HepG2 (cell line): ENCODE measurements at regions not wholly inside any gene's neighbourhood (a gene's known extent, or its start where the extent isn't known, plus 50 kb on each side); places are given as distances from the start of the nearest gene placed in this dataset.

Experiments used
- AGO1 ChIP-seq: fragments of 200-400 bp; formaldehyde crosslinking; IDR thresholded peaks from 2 replicates; pipeline ENCODE4 v1.6.1; 2017; ENCODE audit warnings: mild to moderate bottlenecking, low read depth, low read length, moderate library complexity; ENCODE audit not compliant: poor library complexity, severe bottlenecking
- BHLHE40 ChIP-seq: IDR thresholded peaks from 2 replicates; pipeline ENCODE4 v1.6.1; 2011; ENCODE audit warnings: low read length, improper control_type of control experiment
- CEBPB ChIP-seq: IDR thresholded peaks from 2 replicates; pipeline ENCODE4 v1.6.1; 2011; ENCODE audit warnings: low read depth, low read length, improper control_type of control experiment, borderline replicate concordance
- FOXJ3 ChIP-seq: sonication (generic); formaldehyde crosslinking; IDR thresholded peaks from 2 replicates; pipeline ENCODE4 v1.4.0; 2020; ENCODE audit warnings: missing genetic modification reagents, mild to moderate bottlenecking, borderline replicate concordance
- HIVEP1 ChIP-seq: sonication (generic); formaldehyde crosslinking; IDR thresholded peaks from 2 replicates; pipeline ENCODE4 v1.4.0; 2020; ENCODE audit warnings: mild to moderate bottlenecking, missing genetic modification reagents
- HMGA1 ChIP-seq: sonication (generic); formaldehyde crosslinking; conservative IDR thresholded peaks from 2 replicates; pipeline ENCODE4 v1.4.0; 2020; ENCODE audit warnings: missing genetic modification reagents
- HNRNPL ChIP-seq: fragments of 200-400 bp; formaldehyde crosslinking; IDR thresholded peaks from 2 replicates; pipeline ENCODE4 v1.6.1; 2017; ENCODE audit warnings: mild to moderate bottlenecking, low read depth, low read length
- MAFG ChIP-seq: sonication (generic); formaldehyde crosslinking; IDR thresholded peaks from 2 replicates; pipeline ENCODE4 v1.5.1; 2020; ENCODE audit warnings: mild to moderate bottlenecking, missing genetic modification reagents
- MED8 ChIP-seq: sonication (generic); formaldehyde crosslinking; IDR thresholded peaks from 2 replicates; pipeline ENCODE4 v1.8.1; 2023; ENCODE audit warnings: mild to moderate bottlenecking, missing genetic modification reagents; ENCODE audit not compliant: insufficient replicate concordance
- NR3C1 ChIP-seq: sonication (generic); formaldehyde crosslinking; IDR thresholded peaks from 2 replicates; pipeline ENCODE4 v1.4.0; 2020; ENCODE audit warnings: missing genetic modification reagents
- TMF1 ChIP-seq: sonication (generic); formaldehyde crosslinking; IDR thresholded peaks from 2 replicates; pipeline ENCODE4 v1.8.1; 2022; ENCODE audit warnings: low read depth, missing genetic modification reagents
- ZBTB1 ChIP-seq: sonication (generic); formaldehyde crosslinking; IDR thresholded peaks from 2 replicates; pipeline ENCODE4 v1.4.0; 2020; ENCODE audit warnings: missing genetic modification reagents, borderline replicate concordance
- ZNF225 ChIP-seq: sonication (generic); formaldehyde crosslinking; IDR thresholded peaks from 2 replicates; pipeline ENCODE4 v1.4.0; 2020; ENCODE audit warnings: mild to moderate bottlenecking, missing genetic modification reagents
- ZNF331 ChIP-seq: sonication (generic); formaldehyde crosslinking; IDR thresholded peaks from 2 replicates; pipeline ENCODE4 v1.4.0; 2020; ENCODE audit warnings: missing genetic modification reagents
- ZNF720 ChIP-seq: sonication (generic); formaldehyde crosslinking; IDR thresholded peaks from 2 replicates; pipeline ENCODE4 v1.4.0; 2020; ENCODE audit warnings: missing genetic modification reagents
- ZSCAN9 ChIP-seq: IDR thresholded peaks from 2 replicates; pipeline ENCODE4 v1.6.1; 2016; ENCODE audit warnings: borderline replicate concordance
- TF ChIP-seq, protein P1 (sequence below): sonication (generic); formaldehyde crosslinking; IDR thresholded peaks from 2 replicates; pipeline ENCODE4 v1.4.0; 2020; ENCODE audit warnings: missing genetic modification reagents
- TF ChIP-seq, protein P2 (sequence below): sonication (generic); formaldehyde crosslinking; IDR thresholded peaks from 2 replicates; pipeline ENCODE4 v1.4.0; 2020; ENCODE audit warnings: mild to moderate bottlenecking, missing genetic modification reagents
- TF ChIP-seq, protein P3 (sequence below): sonication (generic); formaldehyde crosslinking; IDR thresholded peaks from 2 replicates; pipeline ENCODE4 v1.4.0; 2020; ENCODE audit warnings: mild to moderate bottlenecking, missing genetic modification reagents
- TF ChIP-seq, protein P4 (sequence below): sonication (generic); formaldehyde crosslinking; conservative IDR thresholded peaks from 2 replicates; pipeline ENCODE4 v1.5.0; 2020; ENCODE audit warnings: missing genetic modification reagents

DNA sequence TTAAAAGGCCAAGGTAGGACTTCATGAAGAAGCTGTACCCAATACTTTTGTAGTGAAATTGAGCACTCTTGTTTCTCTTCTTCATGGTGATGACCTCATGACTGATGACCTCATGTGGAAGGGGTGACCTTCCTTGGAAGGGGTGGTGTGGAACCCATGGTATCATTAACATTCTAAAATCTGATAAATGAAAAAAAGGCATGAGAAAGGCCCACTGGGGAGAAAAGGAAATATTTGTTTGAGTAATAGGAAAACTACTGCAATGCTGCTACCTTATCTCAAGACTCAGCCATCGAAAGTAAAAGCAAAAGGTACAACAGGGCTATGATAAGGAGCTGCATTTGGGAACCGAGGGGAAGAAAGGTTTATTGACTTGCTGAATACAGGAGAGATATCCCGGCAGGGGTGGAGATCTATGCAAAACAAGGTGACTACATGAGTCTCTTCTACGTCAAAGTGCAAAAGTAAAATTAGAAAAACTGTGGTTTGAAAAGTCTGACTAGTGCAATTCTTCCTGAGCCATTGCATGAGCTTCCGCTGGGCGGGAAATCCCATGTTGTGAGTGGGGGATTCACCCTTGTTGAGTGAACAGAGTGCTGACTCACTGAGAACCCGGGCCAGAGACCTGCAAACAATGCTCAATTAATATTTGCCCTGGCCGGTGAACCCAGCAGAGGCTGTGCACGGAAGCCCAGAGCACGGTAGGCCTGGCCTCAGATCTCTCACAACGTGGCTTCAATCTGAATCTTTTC, 138.9 kb upstream of the RFC3 start (continued):
- TF ChIP-seq, protein P1, sequence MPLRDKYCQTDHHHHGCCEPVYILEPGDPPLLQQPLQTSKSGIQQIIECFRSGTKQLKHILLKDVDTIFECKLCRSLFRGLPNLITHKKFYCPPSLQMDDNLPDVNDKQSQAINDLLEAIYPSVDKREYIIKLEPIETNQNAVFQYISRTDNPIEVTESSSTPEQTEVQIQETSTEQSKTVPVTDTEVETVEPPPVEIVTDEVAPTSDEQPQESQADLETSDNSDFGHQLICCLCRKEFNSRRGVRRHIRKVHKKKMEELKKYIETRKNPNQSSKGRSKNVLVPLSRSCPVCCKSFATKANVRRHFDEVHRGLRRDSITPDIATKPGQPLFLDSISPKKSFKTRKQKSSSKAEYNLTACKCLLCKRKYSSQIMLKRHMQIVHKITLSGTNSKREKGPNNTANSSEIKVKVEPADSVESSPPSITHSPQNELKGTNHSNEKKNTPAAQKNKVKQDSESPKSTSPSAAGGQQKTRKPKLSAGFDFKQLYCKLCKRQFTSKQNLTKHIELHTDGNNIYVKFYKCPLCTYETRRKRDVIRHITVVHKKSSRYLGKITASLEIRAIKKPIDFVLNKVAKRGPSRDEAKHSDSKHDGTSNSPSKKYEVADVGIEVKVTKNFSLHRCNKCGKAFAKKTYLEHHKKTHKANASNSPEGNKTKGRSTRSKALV (CRISPR knock-in tag): peak; percentile 86; the same call in 1 of the 2 replicates
- TF ChIP-seq AGO1: no peak
- TF ChIP-seq FOXJ3 (CRISPR knock-in tag): peak; percentile 88; the same call in 1 of the 2 replicates
- TF ChIP-seq MED8 (CRISPR knock-in tag): peak; percentile 82
- peak; percentile 73; the same call in 1 of the 2 replicates for TF ChIP-seq ZNF331 (CRISPR knock-in tag)
- no peak for TF ChIP-seq HMGA1 (CRISPR knock-in tag)
- no peak for TF ChIP-seq BHLHE40
- TF ChIP-seq CEBPB: peak; percentile 11; the same call in 1 of the 2 replicates
- TF ChIP-seq, protein P2, sequence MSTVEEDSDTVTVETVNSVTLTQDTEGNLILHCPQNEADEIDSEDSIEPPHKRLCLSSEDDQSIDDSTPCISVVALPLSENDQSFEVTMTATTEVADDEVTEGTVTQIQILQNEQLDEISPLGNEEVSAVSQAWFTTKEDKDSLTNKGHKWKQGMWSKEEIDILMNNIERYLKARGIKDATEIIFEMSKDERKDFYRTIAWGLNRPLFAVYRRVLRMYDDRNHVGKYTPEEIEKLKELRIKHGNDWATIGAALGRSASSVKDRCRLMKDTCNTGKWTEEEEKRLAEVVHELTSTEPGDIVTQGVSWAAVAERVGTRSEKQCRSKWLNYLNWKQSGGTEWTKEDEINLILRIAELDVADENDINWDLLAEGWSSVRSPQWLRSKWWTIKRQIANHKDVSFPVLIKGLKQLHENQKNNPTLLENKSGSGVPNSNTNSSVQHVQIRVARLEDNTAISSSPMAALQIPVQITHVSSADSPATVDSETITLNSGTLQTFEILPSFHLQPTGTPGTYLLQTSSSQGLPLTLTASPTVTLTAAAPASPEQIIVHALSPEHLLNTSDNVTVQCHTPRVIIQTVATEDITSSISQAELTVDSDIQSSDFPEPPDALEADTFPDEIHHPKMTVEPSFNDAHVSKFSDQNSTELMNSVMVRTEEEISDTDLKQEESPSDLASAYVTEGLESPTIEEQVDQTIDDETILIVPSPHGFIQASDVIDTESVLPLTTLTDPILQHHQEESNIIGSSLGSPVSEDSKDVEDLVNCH (CRISPR knock-in tag): no peak
- no peak for TF ChIP-seq ZNF225
- no peak for TF ChIP-seq NR3C1
- TF ChIP-seq HNRNPL: no peak
- peak; percentile 74 for TF ChIP-seq ZSCAN9
- TF ChIP-seq ZNF720 (CRISPR knock-in tag): no peak
- TF ChIP-seq, protein P3, sequence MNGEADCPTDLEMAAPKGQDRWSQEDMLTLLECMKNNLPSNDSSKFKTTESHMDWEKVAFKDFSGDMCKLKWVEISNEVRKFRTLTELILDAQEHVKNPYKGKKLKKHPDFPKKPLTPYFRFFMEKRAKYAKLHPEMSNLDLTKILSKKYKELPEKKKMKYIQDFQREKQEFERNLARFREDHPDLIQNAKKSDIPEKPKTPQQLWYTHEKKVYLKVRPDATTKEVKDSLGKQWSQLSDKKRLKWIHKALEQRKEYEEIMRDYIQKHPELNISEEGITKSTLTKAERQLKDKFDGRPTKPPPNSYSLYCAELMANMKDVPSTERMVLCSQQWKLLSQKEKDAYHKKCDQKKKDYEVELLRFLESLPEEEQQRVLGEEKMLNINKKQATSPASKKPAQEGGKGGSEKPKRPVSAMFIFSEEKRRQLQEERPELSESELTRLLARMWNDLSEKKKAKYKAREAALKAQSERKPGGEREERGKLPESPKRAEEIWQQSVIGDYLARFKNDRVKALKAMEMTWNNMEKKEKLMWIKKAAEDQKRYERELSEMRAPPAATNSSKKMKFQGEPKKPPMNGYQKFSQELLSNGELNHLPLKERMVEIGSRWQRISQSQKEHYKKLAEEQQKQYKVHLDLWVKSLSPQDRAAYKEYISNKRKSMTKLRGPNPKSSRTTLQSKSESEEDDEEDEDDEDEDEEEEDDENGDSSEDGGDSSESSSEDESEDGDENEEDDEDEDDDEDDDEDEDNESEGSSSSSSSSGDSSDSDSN: 0 out of 2 replicates have a peak, but pooled peaks have one; percentile 22
- TF ChIP-seq, protein P4, sequence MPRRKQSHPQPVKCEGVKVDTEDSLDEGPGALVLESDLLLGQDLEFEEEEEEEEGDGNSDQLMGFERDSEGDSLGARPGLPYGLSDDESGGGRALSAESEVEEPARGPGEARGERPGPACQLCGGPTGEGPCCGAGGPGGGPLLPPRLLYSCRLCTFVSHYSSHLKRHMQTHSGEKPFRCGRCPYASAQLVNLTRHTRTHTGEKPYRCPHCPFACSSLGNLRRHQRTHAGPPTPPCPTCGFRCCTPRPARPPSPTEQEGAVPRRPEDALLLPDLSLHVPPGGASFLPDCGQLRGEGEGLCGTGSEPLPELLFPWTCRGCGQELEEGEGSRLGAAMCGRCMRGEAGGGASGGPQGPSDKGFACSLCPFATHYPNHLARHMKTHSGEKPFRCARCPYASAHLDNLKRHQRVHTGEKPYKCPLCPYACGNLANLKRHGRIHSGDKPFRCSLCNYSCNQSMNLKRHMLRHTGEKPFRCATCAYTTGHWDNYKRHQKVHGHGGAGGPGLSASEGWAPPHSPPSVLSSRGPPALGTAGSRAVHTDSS: no peak
- TF ChIP-seq TMF1: no peak
- no peak for TF ChIP-seq ZBTB1
- peak; percentile 93 for TF ChIP-seq MAFG (CRISPR knock-in tag)
- TF ChIP-seq HIVEP1 (CRISPR knock-in tag): peak; percentile 96
